Ovary (tissue), 3 donors: ENCODE measurements at regions not wholly inside any gene's neighbourhood (a gene's known extent, or its start where the extent isn't known, plus 50 kb on each side); places are given as distances from the start of the nearest gene placed in this dataset.

Experiments
- CTCF ChIP-seq, 3 donors: fragments of 450-650 bp in 2 of 3; fragments of 200-600 bp in 1 of 3; IDR thresholded peaks; one replicate each; pipeline versions ENCODE4 v1.5.1 to v1.8.0; 2016 to 2022; ENCODE audit warnings: antibody characterized with exemption in 3 of 3, mild to moderate bottlenecking in 1 of 3
- POLR2A ChIP-seq: fragments of 450-650 bp; IDR thresholded peaks from one replicate; pipeline ENCODE4 v1.6.1; 2017; ENCODE audit warnings: antibody characterized with exemption, mild to moderate bottlenecking, moderate library complexity
- donor health status: DM: no; HTN: no; CAD: no.

GRCh38 chr1:88179943-88180342 is 504.1 kb upstream of the PKN2 start:
- TF ChIP-seq CTCF (IDR thresholded peaks at IDR 0.05) (no peak), POLR2A (no peak)
